ENCODE measurements at regions not wholly inside any gene's neighbourhood (a gene's known extent, or its start where the extent isn't known, plus 50 kb on each side); places are given as distances from the start of the nearest gene placed in this dataset.
"Not testable (repeated sequence)": the region's sequence is repeated elsewhere in the genome, so short reads cannot be mapped to it uniquely, and the experiment has no call there.

GRCh38 chr3:147333098-147333497 lies 73.2 kb downstream of the ZIC4 start:
- no peak for DNase-seq (ENCODE audit: low read depth)

GRCh38 chr3:147328711-147329110 lies 77.6 kb downstream of the ZIC4 start:
- no peak for DNase-seq (ENCODE audit: low read depth)

- no peak for DNase-seq (ENCODE audit: low read depth)
Measured at GRCh38 chr3:147324356-147324755, 82.0 kb downstream of the ZIC4 start.

- no peak for DNase-seq (ENCODE audit: low read depth)
Measured at GRCh38 chr3:147318900-147319299, 87.4 kb downstream of the ZIC4 start.

- DNase-seq (ENCODE audit: low read depth) = not testable (repeated sequence)
Measured at GRCh38 chr3:147317080-147317479, 89.3 kb downstream of the ZIC4 start.

GRCh38 chr3:147313513-147313912 lies 92.8 kb downstream of the ZIC4 start:
- DNase-seq (ENCODE audit: low read depth) = no peak

- no peak for DNase-seq (ENCODE audit: low read depth)
Measured at GRCh38 chr3:147312786-147313280, 93.5 kb downstream of the ZIC4 start.

- peak; percentile 1 for DNase-seq (ENCODE audit: low read depth)
Measured at GRCh38 chr3:147311716-147312115, 94.6 kb downstream of the ZIC4 start.

- DNase-seq (ENCODE audit: low read depth) = peak; percentile 3
Measured at GRCh38 chr3:147305533-147306250, 100.7 kb downstream of the ZIC4 start.

- DNase-seq (ENCODE audit: low read depth) = no peak
Measured at GRCh38 chr3:147304756-147305155, 101.6 kb downstream of the ZIC4 start.

GRCh38 chr3:147301781-147302180 lies 104.6 kb downstream of the ZIC4 start:
- DNase-seq (ENCODE audit: low read depth) = peak; percentile 36

GRCh38 chr3:147299656-147300055 lies 106.7 kb downstream of the ZIC4 start:
- peak; percentile 26 for DNase-seq (ENCODE audit: low read depth)

GRCh38 chr3:147298511-147298982 lies 107.8 kb downstream of the ZIC4 start:
- DNase-seq (ENCODE audit: low read depth) = peak; percentile 99

GRCh38 chr3:147297761-147298350 lies 108.5 kb downstream of the ZIC4 start:
- DNase-seq (ENCODE audit: low read depth) = no peak

GRCh38 chr3:147287370-147287769 lies 119.0 kb downstream of the ZIC4 start:
- not testable (repeated sequence) for DNase-seq (ENCODE audit: low read depth)

- DNase-seq (ENCODE audit: low read depth) = no peak
Measured at GRCh38 chr3:147269907-147270306, 136.4 kb downstream of the ZIC4 start.

- DNase-seq (ENCODE audit: low read depth) = no peak
Measured at GRCh38 chr3:147267434-147267833, 138.9 kb downstream of the ZIC4 start.

- DNase-seq (ENCODE audit: low read depth) = no peak
Measured at GRCh38 chr3:147257944-147258343, 148.4 kb downstream of the ZIC4 start.

GRCh38 chr3:147256739-147257138 lies 149.6 kb downstream of the ZIC4 start:
- DNase-seq (ENCODE audit: low read depth) = no peak

- no peak for DNase-seq (ENCODE audit: low read depth)
Measured at GRCh38 chr3:147246906-147247305, 159.4 kb downstream of the ZIC4 start.

- not testable (repeated sequence) for DNase-seq (ENCODE audit: low read depth)
Measured at GRCh38 chr3:147245638-147246037, 160.7 kb downstream of the ZIC4 start.

- not testable (repeated sequence) for DNase-seq (ENCODE audit: low read depth)
Measured at GRCh38 chr3:147245022-147245421, 161.3 kb downstream of the ZIC4 start.

GRCh38 chr3:147244397-147244796 lies 161.9 kb downstream of the ZIC4 start:
- DNase-seq (ENCODE audit: low read depth) = no peak
